GM12878 (cell line): ENCODE measurements at regions not wholly inside any gene's neighbourhood (a gene's known extent, or its start where the extent isn't known, plus 50 kb on each side); places are given as distances from the start of the nearest gene placed in this dataset.

Experiments
- ATAC-seq: fragments of 200-7000 bp; cut with Tn5 transposase; 3 replicates; pipeline ENCODE4 v1.9.1; 2020; ENCODE audit warnings: mild to moderate bottlenecking, moderate library complexity
- BruUV-seq: library from RNA; stranded (reverse); fragments of 400-500 nt; replicated peaks from 2 replicates; lab custom pipeline; 2021; lab: Mats Ljungman, UMichigan
- CTCF ChIA-PET: fragments of 300-600 bp; sonication (Branson Sonifier 250); formaldehyde crosslinking; extraction: SDS; loops from one replicate; lab custom pipeline; 2021; ENCODE audit warnings: inconsistent platforms; lab: Yijun Ruan, JAX
- POLR2A ChIA-PET: fragments of 350-600 bp; formaldehyde crosslinking; extraction: SDS; loops from one replicate; lab custom pipeline; 2021; ENCODE audit warnings: inconsistent platforms; lab: Charles Lee
- RAD21 ChIA-PET: fragments of 300-600 bp; sonication (Branson Sonifier 250); formaldehyde crosslinking; loops from one replicate; lab custom pipeline; 2023; ENCODE audit warnings: antibody characterized with exemption; ENCODE audit not compliant: unreplicated experiment; lab: Charles Lee
- SMC1A ChIA-PET: fragments of 300-600 bp; sonication (Branson Sonifier 250); formaldehyde crosslinking; loops from one replicate; lab custom pipeline; 2023; ENCODE audit not compliant: unreplicated experiment, uncharacterized antibody; lab: Charles Lee
- DNase-seq: peaks from one replicate; pipeline ENCODE4 v3.0.0-alpha.2; 2011; ENCODE audit warnings: low read depth, low spot score
- FAIRE-seq: peaks from 3 replicates; lab custom pipeline; 2011; peaks lifted over from hg19 to GRCh38; lab: Jason Lieb, UNC
- H2AFZ ChIP-seq: 2 replicates; pipeline ENCODE4 v1.6.0; 2011; ENCODE audit warnings: low read depth, low read length, control low read depth; ENCODE audit not compliant: control insufficient read depth
- H3K27ac ChIP-seq: 2 replicates; pipeline ENCODE4 v1.5.1; 2011; ENCODE audit warnings: control low read depth; ENCODE audit not compliant: control insufficient read depth, insufficient read depth
- H3K27me3 ChIP-seq, 2 experiments: replicated peaks in 1 of 2; 2 replicates each; pipeline versions ENCODE4 v1.6.0 to v1.6.1; 2011; ENCODE audit warnings: low read length in 1 of 2; ENCODE audit not compliant: control insufficient read depth in 2 of 2, insufficient read depth in 2 of 2
- H3K36me3 ChIP-seq, 2 experiments: 2 replicates each; pipeline ENCODE4 v1.5.1; 2011; ENCODE audit warnings: low read length in 1 of 2; ENCODE audit not compliant: control insufficient read depth in 2 of 2, insufficient read depth in 2 of 2
- H3K4me1 ChIP-seq: 2 replicates; pipeline ENCODE4 v1.6.1; 2011; ENCODE audit warnings: mild to moderate bottlenecking, low read length, moderate library complexity, mixed read lengths; ENCODE audit not compliant: control insufficient read depth, insufficient read depth
- H3K4me2 ChIP-seq: 2 replicates; pipeline ENCODE4 v1.6.0; 2011; ENCODE audit warnings: control low read depth; ENCODE audit not compliant: control insufficient read depth, insufficient read depth
- H3K4me3 ChIP-seq: fragments of 200-600 bp; sonication (generic); 2 replicates; pipeline ENCODE4 v1.5.1; 2016
- H3K79me2 ChIP-seq: 2 replicates; pipeline ENCODE4 v1.6.0; 2011; ENCODE audit warnings: low read length; ENCODE audit not compliant: control insufficient read depth, insufficient read depth
- H3K9ac ChIP-seq: 2 replicates; pipeline ENCODE4 v1.8.0; 2011; ENCODE audit warnings: low read length, control low read depth, mixed read lengths; ENCODE audit not compliant: control insufficient read depth, insufficient read depth
- H3K9me3 ChIP-seq: replicated peaks from 3 replicates; pipeline ENCODE4 v1.5.1; 2011; ENCODE audit warnings: mild to moderate bottlenecking, low read length; ENCODE audit not compliant: control insufficient read depth, insufficient read depth
- H4K20me1 ChIP-seq: 2 replicates; pipeline ENCODE4 v1.6.0; 2011; ENCODE audit not compliant: control insufficient read depth, insufficient read depth
- BHLHE40 ChIP-seq, 2 experiments: fragments of 450-650 bp in 1 of 2; IDR thresholded peaks; 2 replicates each; pipeline ENCODE4 v1.6.1; 2011 to 2017; ENCODE audit warnings: low read depth in 2 of 2, borderline replicate concordance in 1 of 2, improper control_type of control experiment in 1 of 2, low read length in 1 of 2, mild to moderate bottlenecking in 1 of 2
- E4F1 ChIP-seq: fragments of 450-650 bp; IDR thresholded peaks from 2 replicates; pipeline ENCODE4 v1.6.1; 2018; ENCODE audit warnings: borderline replicate concordance, mild to moderate bottlenecking; ENCODE audit not compliant: partially characterized antibody
- EP300 ChIP-seq, 2 experiments: fragments of 150-350 bp in 1 of 2; IDR thresholded peaks; 2 replicates each; pipeline ENCODE4 v1.6.1; 2011 to 2012; ENCODE audit warnings: low read depth in 2 of 2, low read length in 2 of 2, borderline replicate concordance in 1 of 2, improper control_type of control experiment in 1 of 2, inconsistent platforms in 1 of 2; ENCODE audit not compliant: control insufficient read depth in 1 of 2
- FOS ChIP-seq: IDR thresholded peaks from 3 replicates; pipeline ENCODE4 v1.6.1; 2011; ENCODE audit warnings: borderline replicate concordance; ENCODE audit not compliant: insufficient read length; ENCODE audit errors: extremely low read depth
- FOXM1 ChIP-seq: IDR thresholded peaks from 2 replicates; pipeline ENCODE4 v1.6.1; 2012; ENCODE audit warnings: low read depth, mild to moderate bottlenecking, inconsistent platforms, low read length, moderate library complexity
- SMARCA5 ChIP-seq: fragments of 450-650 bp; IDR thresholded peaks from 2 replicates; pipeline ENCODE4 v1.6.1; 2017; ENCODE audit warnings: mild to moderate bottlenecking
- TCF3 ChIP-seq: IDR thresholded peaks from 2 replicates; pipeline ENCODE4 v1.6.1; 2012; ENCODE audit warnings: low read depth, mild to moderate bottlenecking, low read length, borderline replicate concordance; ENCODE audit not compliant: insufficient read depth
- ZNF384 ChIP-seq: IDR thresholded peaks from 2 replicates; pipeline ENCODE4 v1.6.1; 2012; ENCODE audit warnings: low read depth, mild to moderate bottlenecking, low read length, improper control_type of control experiment, borderline replicate concordance
- WGBS: methylation state at CpG from one replicate; pipeline ENCODE4 v1.1.6; 2016; ENCODE audit warnings: low lambda C conversion rate; ENCODE audit not compliant: insufficient replicate concordance, insufficient coverage; ENCODE audit errors: missing lambda C conversion rate; 5-methylcytosine and 5-hydroxymethylcytosine counted together
- in situ Hi-C: fragments of 300-500 bp; cut with MboI; formaldehyde crosslinking; loops from 9 replicates; pipeline ENCODE4 v1.14.3; 2018; ENCODE audit warnings: mixed read lengths
- intact Hi-C: fragments of 100-400 bp; cut with micrococcal nuclease; formaldehyde crosslinking; loops from one replicate; pipeline ENCODE4 v1.14.2; 2022; ENCODE audit not compliant: unreplicated experiment
- TF ChIP-seq, protein P1 (sequence below): IDR thresholded peaks from 2 replicates; pipeline ENCODE4 v1.6.1; 2011; ENCODE audit warnings: borderline replicate concordance, low read depth, mild to moderate bottlenecking, moderate library complexity, low read length; ENCODE audit not compliant: insufficient read depth, poor library complexity, severe bottlenecking
- TF ChIP-seq, protein P2 (sequence below): fragments of 450-650 bp; IDR thresholded peaks from 2 replicates; pipeline ENCODE4 v1.6.1; 2017; ENCODE audit warnings: antibody characterized with exemption, mild to moderate bottlenecking, moderate library complexity
- TF ChIP-seq, protein P3 (sequence below): fragments of 450-650 bp; IDR thresholded peaks from 2 replicates; pipeline ENCODE4 v1.6.1; 2016; ENCODE audit warnings: mild to moderate bottlenecking, moderate library complexity, borderline replicate concordance

DNA sequence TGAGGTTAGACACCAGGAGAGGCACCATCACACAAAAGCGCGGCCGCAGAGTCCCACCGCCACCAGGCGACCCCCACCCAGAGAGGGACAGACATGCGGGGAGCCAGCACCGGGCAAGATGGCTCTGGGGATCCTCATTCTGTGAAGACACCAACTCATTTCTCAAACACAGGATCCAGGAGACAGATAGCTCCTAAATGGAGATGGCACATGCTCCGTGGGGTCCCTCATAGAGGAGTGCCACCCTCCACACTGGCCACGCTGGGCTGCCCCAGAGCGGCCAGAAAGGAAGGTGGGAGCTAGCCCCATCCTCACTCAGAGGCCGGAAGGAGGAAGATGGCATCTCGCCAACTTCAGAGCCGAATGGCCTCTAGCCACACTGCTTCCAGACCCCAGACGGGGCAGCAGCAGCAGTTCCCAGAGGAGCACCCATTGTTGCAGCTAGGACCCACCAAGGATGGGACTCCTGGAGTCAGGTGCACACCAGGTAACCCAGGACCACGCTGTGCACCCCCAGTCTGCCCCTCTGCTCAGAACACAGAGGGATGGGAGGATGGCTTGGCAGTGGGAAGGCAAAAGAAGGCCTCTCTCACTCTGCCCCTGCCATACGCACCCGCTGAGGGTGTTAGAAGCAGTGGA, 78.6 kb downstream of the ZIC5 start:
- Histone ChIP-seq H4K20me1 (no peaks in the 10 kb centered on the region), H3K79me2 (no peaks in the 10 kb centered on the region), H3K4me1 (no peaks in the 10 kb centered on the region), H3K9me3 (no peaks in the 10 kb centered on the region), H3K4me3 (no peak overlapping the region), H3K36me3 (no peaks in the 10 kb centered on the region), H3K4me2 (peak overlapping the region; percentile 4; the same call in 1 of the 2 replicates), H3K27ac (no peak overlapping the region), H3K9ac (no peak overlapping the region), H3K27me3 (peaks cover 0 to 12% of the 10 kb centered on the region in 2 experiments; a peak in 2 of 4 replicates), H2AFZ (no peak overlapping the region)
- no TSS peak for BruUV-seq
- POLR2A ChIA-PET, result no interaction called here
- CTCF ChIA-PET, result interaction anchor here (0.8 to 1.8 kb wide), 2 partner anchors 8 to 620 kb away, joined by 3 to 9 read pairs; no protein-coding TSS in a partner anchor
- WGBS, result 67% methylated on average over 17 of the region's 17 CpGs
- DNase-seq (no peak), FAIRE-seq (no peak), ATAC-seq (no peak)
- RAD21 ChIA-PET, result no interaction called here
- intact Hi-C loops (no loop called here), in situ Hi-C loops (no loop called here)
- SMC1A ChIA-PET, result no interaction called here
- TF ChIP-seq SMARCA5 (no peak), E4F1 (no peak), EP300 (IDR thresholded peaks at IDR 0.05; ENCODE audit: borderline replicate concordance in 1 of 2, control insufficient read depth in 1 of 2, low read depth in 2 of 2, low read length in 2 of 2) (no peak), ZNF384 (no peak), FOS (no peak), BHLHE40 (IDR thresholded peaks at IDR 0.05; ENCODE audit: borderline replicate concordance in 1 of 2, low read depth in 2 of 2, low read length in 1 of 2) (no peak), FOXM1 (no peak), TCF3 (no peak)
- TF ChIP-seq, protein P1, sequence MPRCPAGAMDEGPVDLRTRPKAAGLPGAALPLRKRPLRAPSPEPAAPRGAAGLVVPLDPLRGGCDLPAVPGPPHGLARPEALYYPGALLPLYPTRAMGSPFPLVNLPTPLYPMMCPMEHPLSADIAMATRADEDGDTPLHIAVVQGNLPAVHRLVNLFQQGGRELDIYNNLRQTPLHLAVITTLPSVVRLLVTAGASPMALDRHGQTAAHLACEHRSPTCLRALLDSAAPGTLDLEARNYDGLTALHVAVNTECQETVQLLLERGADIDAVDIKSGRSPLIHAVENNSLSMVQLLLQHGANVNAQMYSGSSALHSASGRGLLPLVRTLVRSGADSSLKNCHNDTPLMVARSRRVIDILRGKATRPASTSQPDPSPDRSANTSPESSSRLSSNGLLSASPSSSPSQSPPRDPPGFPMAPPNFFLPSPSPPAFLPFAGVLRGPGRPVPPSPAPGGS, result no peak
- TF ChIP-seq, protein P2, sequence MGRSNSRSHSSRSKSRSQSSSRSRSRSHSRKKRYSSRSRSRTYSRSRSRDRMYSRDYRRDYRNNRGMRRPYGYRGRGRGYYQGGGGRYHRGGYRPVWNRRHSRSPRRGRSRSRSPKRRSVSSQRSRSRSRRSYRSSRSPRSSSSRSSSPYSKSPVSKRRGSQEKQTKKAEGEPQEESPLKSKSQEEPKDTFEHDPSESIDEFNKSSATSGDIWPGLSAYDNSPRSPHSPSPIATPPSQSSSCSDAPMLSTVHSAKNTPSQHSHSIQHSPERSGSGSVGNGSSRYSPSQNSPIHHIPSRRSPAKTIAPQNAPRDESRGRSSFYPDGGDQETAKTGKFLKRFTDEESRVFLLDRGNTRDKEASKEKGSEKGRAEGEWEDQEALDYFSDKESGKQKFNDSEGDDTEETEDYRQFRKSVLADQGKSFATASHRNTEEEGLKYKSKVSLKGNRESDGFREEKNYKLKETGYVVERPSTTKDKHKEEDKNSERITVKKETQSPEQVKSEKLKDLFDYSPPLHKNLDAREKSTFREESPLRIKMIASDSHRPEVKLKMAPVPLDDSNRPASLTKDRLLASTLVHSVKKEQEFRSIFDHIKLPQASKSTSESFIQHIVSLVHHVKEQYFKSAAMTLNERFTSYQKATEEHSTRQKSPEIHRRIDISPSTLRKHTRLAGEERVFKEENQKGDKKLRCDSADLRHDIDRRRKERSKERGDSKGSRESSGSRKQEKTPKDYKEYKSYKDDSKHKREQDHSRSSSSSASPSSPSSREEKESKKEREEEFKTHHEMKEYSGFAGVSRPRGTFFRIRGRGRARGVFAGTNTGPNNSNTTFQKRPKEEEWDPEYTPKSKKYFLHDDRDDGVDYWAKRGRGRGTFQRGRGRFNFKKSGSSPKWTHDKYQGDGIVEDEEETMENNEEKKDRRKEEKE, result no peak
- TF ChIP-seq, protein P3, sequence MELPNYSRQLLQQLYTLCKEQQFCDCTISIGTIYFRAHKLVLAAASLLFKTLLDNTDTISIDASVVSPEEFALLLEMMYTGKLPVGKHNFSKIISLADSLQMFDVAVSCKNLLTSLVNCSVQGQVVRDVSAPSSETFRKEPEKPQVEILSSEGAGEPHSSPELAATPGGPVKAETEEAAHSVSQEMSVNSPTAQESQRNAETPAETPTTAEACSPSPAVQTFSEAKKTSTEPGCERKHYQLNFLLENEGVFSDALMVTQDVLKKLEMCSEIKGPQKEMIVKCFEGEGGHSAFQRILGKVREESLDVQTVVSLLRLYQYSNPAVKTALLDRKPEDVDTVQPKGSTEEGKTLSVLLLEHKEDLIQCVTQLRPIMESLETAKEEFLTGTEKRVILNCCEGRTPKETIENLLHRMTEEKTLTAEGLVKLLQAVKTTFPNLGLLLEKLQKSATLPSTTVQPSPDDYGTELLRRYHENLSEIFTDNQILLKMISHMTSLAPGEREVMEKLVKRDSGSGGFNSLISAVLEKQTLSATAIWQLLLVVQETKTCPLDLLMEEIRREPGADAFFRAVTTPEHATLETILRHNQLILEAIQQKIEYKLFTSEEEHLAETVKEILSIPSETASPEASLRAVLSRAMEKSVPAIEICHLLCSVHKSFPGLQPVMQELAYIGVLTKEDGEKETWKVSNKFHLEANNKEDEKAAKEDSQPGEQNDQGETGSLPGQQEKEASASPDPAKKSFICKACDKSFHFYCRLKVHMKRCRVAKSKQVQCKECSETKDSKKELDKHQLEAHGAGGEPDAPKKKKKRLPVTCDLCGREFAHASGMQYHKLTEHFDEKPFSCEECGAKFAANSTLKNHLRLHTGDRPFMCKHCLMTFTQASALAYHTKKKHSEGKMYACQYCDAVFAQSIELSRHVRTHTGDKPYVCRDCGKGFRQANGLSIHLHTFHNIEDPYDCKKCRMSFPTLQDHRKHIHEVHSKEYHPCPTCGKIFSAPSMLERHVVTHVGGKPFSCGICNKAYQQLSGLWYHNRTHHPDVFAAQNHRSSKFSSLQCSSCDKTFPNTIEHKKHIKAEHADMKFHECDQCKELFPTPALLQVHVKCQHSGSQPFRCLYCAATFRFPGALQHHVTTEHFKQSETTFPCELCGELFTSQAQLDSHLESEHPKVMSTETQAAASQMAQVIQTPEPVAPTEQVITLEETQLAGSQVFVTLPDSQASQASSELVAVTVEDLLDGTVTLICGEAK, result no peak
